ENCODE measurements at regions not wholly inside any gene's neighbourhood (a gene's known extent, or its start where the extent isn't known, plus 50 kb on each side); places are given as distances from the start of the nearest gene placed in this dataset.

- DNase-seq (ENCODE audit: low spot score): no peak
- TF ChIP-seq, protein P1, sequence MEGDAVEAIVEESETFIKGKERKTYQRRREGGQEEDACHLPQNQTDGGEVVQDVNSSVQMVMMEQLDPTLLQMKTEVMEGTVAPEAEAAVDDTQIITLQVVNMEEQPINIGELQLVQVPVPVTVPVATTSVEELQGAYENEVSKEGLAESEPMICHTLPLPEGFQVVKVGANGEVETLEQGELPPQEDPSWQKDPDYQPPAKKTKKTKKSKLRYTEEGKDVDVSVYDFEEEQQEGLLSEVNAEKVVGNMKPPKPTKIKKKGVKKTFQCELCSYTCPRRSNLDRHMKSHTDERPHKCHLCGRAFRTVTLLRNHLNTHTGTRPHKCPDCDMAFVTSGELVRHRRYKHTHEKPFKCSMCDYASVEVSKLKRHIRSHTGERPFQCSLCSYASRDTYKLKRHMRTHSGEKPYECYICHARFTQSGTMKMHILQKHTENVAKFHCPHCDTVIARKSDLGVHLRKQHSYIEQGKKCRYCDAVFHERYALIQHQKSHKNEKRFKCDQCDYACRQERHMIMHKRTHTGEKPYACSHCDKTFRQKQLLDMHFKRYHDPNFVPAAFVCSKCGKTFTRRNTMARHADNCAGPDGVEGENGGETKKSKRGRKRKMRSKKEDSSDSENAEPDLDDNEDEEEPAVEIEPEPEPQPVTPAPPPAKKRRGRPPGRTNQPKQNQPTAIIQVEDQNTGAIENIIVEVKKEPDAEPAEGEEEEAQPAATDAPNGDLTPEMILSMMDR (IDR thresholded peaks at IDR 0.05; ENCODE audit: extremely low read depth, insufficient read depth, missing control alignments): no peak
- in situ Hi-C loops (cut with MboI; ENCODE audit: low pct_unique_long_range_greater_than_20kb, low sequenced_read_pairs, unreplicated experiment): no loop called here
Measured at GRCh38 chr2:104050656-104051242, 803.2 kb upstream of the POU3F3 start.

- no peak for DNase-seq (ENCODE audit: low spot score)
- TF ChIP-seq, protein P1 (IDR thresholded peaks at IDR 0.05; ENCODE audit: extremely low read depth, insufficient read depth, missing control alignments): no peak
- in situ Hi-C loops (cut with MboI; ENCODE audit: low pct_unique_long_range_greater_than_20kb, low sequenced_read_pairs, unreplicated experiment): no loop called here
Measured at GRCh38 chr2:104051766-104052165, 802.1 kb upstream of the POU3F3 start.

DNA sequence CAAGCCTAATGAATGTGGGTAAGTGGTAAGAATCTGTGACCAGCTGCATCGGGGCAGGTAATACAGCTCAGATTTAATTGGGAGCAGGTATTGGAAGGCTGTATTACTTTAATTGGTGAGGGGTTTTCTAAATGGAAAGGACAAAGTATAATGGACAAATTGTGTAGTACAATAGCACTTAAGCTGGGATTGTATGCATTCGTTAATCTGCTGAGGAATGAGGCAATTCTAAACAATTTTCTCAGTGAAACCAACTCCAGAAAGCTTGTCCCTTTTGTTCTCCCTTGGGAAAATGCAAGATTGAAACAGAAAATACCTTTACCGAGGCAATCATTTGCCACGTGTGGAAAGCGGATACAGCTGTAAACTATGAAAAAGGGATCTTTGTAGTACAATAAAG is 801.6 kb upstream of the POU3F3 start:
- DNase-seq (ENCODE audit: low spot score): no peak
- in situ Hi-C loops (cut with MboI; ENCODE audit: low pct_unique_long_range_greater_than_20kb, low sequenced_read_pairs, unreplicated experiment): no loop called here
- TF ChIP-seq, protein P1 (IDR thresholded peaks at IDR 0.05; ENCODE audit: extremely low read depth, insufficient read depth, missing control alignments): no peak

- in situ Hi-C loops (cut with MboI; ENCODE audit: low pct_unique_long_range_greater_than_20kb, low sequenced_read_pairs, unreplicated experiment): no loop called here
- TF ChIP-seq, protein P1 (IDR thresholded peaks at IDR 0.05; ENCODE audit: extremely low read depth, insufficient read depth, missing control alignments): no peak
- DNase-seq (ENCODE audit: low spot score): no peak
Measured at GRCh38 chr2:104056451-104056850, 797.5 kb upstream of the POU3F3 start.

DNA sequence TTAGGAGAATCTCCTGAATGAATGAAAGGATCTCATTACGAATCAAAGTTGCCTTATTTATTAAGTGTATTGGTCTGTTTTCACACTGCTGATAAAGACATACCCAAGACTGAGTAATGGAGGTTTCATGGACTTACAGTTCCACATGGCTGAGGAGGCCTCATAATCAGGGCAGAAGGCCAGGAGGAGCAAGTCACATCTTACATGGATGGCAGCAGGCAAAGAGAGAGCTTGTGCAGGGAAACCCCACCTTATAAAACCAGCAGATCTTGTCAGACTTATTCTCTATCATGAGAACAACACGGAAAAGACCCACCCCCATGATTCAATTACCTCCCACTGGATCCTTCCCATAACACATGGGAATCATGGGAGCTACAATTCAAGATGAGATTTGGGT is 785.2 kb upstream of the POU3F3 start:
- in situ Hi-C loops (cut with MboI; ENCODE audit: low pct_unique_long_range_greater_than_20kb, low sequenced_read_pairs, unreplicated experiment): no loop called here

GRCh38 chr2:104077573-104077972 is 776.3 kb upstream of the POU3F3 start:
- DNase-seq (ENCODE audit: low spot score): no peak
- in situ Hi-C loops (cut with MboI; ENCODE audit: low pct_unique_long_range_greater_than_20kb, low sequenced_read_pairs, unreplicated experiment): no loop called here

More for the DNA sequence above, 785.2 kb upstream of the POU3F3 start:
- no peak for DNase-seq (ENCODE audit: low spot score)
- TF ChIP-seq, protein P1 (IDR thresholded peaks at IDR 0.05; ENCODE audit: extremely low read depth, insufficient read depth, missing control alignments): no peak

More at GRCh38 chr2:104077573-104077972, 776.3 kb upstream of the POU3F3 start:
- TF ChIP-seq, protein P1 (IDR thresholded peaks at IDR 0.05; ENCODE audit: extremely low read depth, insufficient read depth, missing control alignments): no peak
